ENCODE measurements at regions not wholly inside any gene's neighbourhood (a gene's known extent, or its start where the extent isn't known, plus 50 kb on each side); places are given as distances from the start of the nearest gene placed in this dataset.

DNA sequence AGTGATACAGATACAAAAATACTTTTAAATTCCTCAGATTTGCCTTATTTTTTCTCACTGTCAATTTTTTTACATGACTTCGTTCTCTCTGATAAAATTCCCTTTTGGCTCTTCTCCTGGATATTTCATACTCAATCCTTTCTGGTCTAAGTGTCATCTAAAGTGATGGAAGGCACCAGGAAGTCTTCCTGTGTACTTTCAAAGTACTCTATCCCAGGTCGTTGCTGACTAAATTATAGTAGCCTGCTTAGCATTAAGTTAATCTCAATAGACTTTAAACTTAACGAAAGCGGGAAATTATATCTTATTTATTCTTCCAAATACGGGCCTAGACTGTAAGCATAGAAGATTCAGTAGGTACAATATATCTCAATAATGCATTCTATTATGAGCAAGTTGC is 67.8 kb downstream of the CASP12 start:
- no peak overlapping the region for H3K27ac ChIP-seq
- DNase-seq (ENCODE audit: low read depth, low spot score): no peak

DNA sequence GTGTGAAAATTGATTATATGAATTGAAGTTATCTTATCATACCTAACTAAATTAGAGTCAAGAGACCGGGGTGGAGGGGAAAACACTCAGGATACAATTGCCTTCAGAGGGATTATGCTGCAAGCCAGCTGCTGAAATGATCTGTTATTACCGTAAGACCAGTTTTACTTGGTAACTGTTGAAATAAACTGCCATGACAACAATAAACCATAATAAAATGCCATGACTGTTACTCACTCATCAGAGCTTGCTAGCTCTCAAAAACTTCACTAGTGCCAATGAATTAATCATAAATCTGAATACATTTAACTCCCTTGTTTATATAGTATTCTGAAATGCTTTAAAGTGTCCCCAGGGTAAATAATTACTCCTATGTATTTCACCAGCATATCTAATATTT is 68.2 kb downstream of the CASP12 start:
- DNase-seq (ENCODE audit: low read depth, low spot score): peak; percentile 63

DNA sequence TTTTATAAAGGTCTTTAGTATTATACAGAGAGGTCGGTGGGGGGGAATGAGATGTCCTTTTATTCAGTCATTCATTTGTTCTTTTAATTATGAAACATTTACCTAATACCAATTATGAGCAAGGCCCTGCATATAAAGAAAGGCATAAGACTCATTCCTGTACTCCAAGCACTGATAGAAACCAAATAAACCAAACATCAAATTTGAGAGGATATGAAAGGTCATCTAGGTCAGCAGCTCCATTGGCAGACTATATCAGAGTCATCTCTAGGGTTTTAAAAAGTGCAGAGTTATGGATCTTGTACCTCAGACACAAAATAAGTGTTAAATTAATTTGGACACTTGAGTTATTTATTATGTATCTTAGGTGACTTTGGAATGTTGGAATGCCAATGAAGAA is 71.5 kb downstream of the CASP12 start:
- H3K27ac ChIP-seq: no peak overlapping the region
- no peak for DNase-seq (ENCODE audit: low read depth, low spot score)

More for the DNA sequence above, 68.2 kb downstream of the CASP12 start:
- no peak overlapping the region for H3K27ac ChIP-seq

GRCh38 chr11:104823657-104824056 is 74.6 kb downstream of the CASP12 start:
- no peak for DNase-seq (ENCODE audit: low read depth, low spot score)
- no peak overlapping the region for H3K27ac ChIP-seq

GRCh38 chr11:104820431-104820830 is 77.8 kb downstream of the CASP12 start:
- no peak for DNase-seq (ENCODE audit: low read depth, low spot score)

GRCh38 chr11:104819603-104820002 is 78.7 kb downstream of the CASP12 start:
- no peak for DNase-seq (ENCODE audit: low read depth, low spot score)
- H3K27ac ChIP-seq: no peak overlapping the region

More at GRCh38 chr11:104820431-104820830, 77.8 kb downstream of the CASP12 start:
- no peak overlapping the region for H3K27ac ChIP-seq

DNA sequence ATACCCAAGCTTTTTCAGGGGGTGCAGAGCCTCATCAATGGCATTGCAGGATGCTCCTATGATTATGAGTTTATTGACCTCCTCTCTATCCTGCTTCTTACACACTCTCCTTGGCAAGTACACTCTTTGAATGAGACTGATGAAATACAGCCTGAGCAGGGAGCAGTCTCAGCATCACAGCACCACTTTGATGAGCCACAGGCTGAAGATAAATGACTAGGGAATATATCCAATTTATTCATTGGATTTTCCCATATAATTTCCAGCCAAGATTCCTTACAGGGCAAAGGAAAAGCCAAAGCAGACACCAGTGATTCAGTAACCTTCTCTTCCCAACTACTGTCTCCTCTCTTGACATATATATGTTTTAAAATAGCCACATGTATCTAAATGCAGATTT is 79.2 kb downstream of the CASP12 start:
- H3K27ac ChIP-seq: no peak overlapping the region
- no peak for DNase-seq (ENCODE audit: low read depth, low spot score)

DNA sequence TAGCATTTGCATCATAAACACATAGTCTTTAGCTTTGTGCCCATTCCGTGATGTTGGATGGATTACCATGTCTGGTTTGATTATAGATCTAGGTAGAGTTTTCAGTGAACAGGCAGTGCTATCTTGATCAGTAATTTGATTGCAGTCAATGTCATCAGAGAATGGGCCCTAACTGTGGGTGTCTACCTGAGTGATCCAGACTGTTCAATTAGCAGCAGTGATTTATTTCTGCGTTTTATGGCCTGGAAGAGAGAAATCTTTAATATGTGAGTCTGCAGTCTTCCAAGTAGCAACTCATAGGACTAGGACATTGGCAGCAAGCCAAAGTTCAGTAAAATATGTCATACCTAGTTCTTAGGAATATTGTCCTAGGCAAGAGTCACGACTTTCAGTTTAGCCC is 80.3 kb downstream of the CASP12 start:
- DNase-seq (ENCODE audit: low read depth, low spot score): no peak
- H3K27ac ChIP-seq: no peak overlapping the region

- H3K27ac ChIP-seq: no peak overlapping the region
- DNase-seq (ENCODE audit: low read depth, low spot score): no peak
Observed at GRCh38 chr11:104813532-104813931, 84.7 kb downstream of the CASP12 start.

DNA sequence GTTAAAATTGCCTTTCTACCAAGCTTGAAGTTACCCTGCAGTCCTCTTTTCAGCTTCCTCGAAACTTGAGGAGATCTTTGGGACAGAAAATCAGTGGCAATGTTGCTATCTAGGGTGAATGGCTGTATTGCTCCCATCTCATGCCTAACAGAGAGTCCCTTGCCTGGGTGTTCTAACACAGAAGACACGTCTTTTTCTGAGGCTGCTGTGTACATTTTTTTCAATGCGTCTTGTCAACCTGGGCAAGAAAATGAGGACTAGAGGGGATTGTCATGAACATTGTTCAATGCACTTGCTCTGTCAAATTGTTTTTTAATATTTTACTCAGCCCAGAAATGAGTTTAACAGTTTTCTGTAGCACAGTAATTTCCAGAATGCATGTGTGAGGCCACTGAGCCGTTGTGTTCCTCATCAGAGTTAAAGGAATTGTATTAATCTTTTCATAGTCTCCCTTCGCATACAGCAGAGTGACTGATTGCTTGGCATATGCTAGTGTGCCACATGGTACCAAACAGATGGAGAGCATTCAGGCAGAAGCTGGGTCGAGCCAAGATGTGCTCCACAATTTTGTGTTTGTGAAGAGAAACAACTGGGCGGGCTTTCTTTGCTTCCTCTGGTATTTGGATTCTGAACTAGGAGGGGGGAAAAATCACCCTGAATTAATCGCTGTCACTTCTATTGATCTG is 86.0 kb downstream of the CASP12 start:
- DNase-seq (ENCODE audit: low read depth, low spot score): no peak
- no peak overlapping the region for H3K27ac ChIP-seq

GRCh38 chr11:104803776-104804175 is 94.5 kb downstream of the CASP12 start:
- no peak for DNase-seq (ENCODE audit: low read depth, low spot score)

DNA sequence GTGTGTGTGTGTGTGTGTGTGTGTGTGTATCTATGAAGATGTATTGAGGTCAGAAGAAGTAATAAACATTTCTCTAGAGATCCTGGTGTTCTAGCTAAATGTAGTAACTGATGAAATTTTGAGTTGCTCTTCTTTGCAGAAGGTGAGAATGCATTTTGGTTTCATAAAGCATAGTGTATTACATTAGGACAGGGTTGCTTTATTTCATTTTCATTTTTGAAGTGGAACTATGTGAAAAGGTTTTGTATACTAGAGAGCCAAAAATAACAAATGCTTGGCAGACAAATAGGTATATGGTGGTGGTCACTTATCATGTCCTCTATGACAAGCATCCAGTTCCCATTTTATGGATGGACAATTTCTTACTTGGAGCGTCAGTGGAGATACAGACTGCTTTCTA is 99.0 kb downstream of the CASP12 start:
- DNase-seq (ENCODE audit: low read depth, low spot score): no peak

More at GRCh38 chr11:104803776-104804175, 94.5 kb downstream of the CASP12 start:
- no peak overlapping the region for H3K27ac ChIP-seq

DNA sequence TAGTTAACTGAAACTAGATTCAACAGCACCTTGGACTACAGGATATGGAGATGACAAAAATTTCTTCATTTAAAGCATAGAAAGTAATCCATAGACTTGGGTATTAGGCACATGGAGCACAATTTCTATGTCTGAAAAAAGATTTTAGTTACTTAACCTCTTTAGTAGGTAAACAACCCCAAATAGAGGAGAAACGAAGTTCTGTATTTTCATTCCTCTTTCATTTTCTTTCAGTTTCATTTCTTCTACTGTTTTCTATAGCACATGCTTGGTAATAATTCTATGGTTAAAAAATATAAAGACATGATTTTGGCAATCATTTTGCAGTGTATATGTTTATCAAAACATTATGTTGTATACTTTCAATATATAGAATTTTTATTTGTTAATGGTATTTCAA is 99.5 kb downstream of the CASP12 start:
- DNase-seq (ENCODE audit: low read depth, low spot score): no peak
- H3K27ac ChIP-seq: no peak overlapping the region

More for the DNA sequence above, 99.0 kb downstream of the CASP12 start:
- no peak overlapping the region for H3K27ac ChIP-seq

GRCh38 chr11:104796301-104796700 is 102.0 kb downstream of the CASP12 start:
- no peak overlapping the region for H3K27ac ChIP-seq

GRCh38 chr11:104795501-104796213 is 102.6 kb downstream of the CASP12 start:
- DNase-seq (ENCODE audit: low read depth, low spot score): no peak
- H3K27ac ChIP-seq: no peak overlapping the region

More at GRCh38 chr11:104796301-104796700, 102.0 kb downstream of the CASP12 start:
- no peak for DNase-seq (ENCODE audit: low read depth, low spot score)

DNA sequence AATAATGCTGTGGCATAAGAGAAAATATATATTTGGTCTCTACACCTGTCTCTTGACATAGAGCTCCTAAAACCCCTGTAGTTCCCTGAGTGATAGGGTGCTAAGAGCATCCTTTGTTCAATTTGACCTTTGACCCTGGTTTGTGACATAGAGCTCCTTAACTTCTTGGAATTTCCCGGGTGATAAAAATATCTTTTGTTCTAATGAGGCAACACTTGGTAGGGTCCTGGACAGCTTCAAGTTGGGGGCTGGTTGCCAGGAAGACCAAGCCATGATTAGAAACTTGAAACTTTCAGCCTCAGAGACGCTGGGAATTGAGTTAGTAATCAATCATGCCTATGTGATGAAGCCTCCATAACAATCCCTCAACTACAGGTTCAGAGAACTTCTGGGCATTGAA is 105.4 kb downstream of the CASP12 start:
- DNase-seq (ENCODE audit: low read depth, low spot score): no peak
- no peak overlapping the region for H3K27ac ChIP-seq

GRCh38 chr11:104791896-104792295 is 106.4 kb downstream of the CASP12 start:
- no peak overlapping the region for H3K27ac ChIP-seq
- no peak for DNase-seq (ENCODE audit: low read depth, low spot score)

GRCh38 chr11:104784684-104785460 is 113.4 kb downstream of the CASP12 start:
- no peak for DNase-seq (ENCODE audit: low read depth, low spot score)
- no peak overlapping the region for H3K27ac ChIP-seq

GRCh38 chr11:104783241-104783640 is 115.0 kb downstream of the CASP12 start:
- H3K27ac ChIP-seq: no peak overlapping the region
- DNase-seq (ENCODE audit: low read depth, low spot score): no peak

- peak overlapping the region; percentile 17 for H3K27ac ChIP-seq
- DNase-seq (ENCODE audit: low read depth, low spot score): no peak
Observed at GRCh38 chr11:104782377-104782754, 115.9 kb downstream of the CASP12 start.

Measured in epithelial cell of prostate (primary cell).